HEK293 (cell line): ENCODE measurements at regions not wholly inside any gene's neighbourhood (a gene's known extent, or its start where the extent isn't known, plus 50 kb on each side); places are given as distances from the start of the nearest gene placed in this dataset.

Source experiments
- CTCF ChIA-PET: fragments of 350-600 bp; formaldehyde crosslinking; extraction: SDS; loops from one replicate; lab custom pipeline; 2021; ENCODE audit warnings: antibody characterized with exemption; lab: Yijun Ruan, JAX
- POLR2A ChIA-PET: fragments of 300-600 bp; formaldehyde crosslinking; extraction: SDS; loops from one replicate; lab custom pipeline; 2020; ENCODE audit warnings: antibody characterized with exemption, inconsistent platforms; lab: Yijun Ruan, JAX
- H3K27ac ChIP-seq: fragments of 200-500 bp; sonication (Bioruptor generic); 2 replicates; pipeline ENCODE4 v1.5.1; 2014; ENCODE audit warnings: low read depth, low read length, control low read depth, inconsistent platforms; ENCODE audit errors: extremely low read depth
- H3K36me3 ChIP-seq, 2 experiments: fragments of 200-500 bp in 1 of 2; sonication (Bioruptor generic) in 1 of 2; 1 replicate in 1 of 2; 2 replicates in 1 of 2; pipeline ENCODE4 v1.5.1; 2014 to 2017; ENCODE audit warnings: inconsistent platforms in 2 of 2, low read length in 2 of 2; ENCODE audit not compliant: control insufficient read depth in 2 of 2, insufficient read depth in 1 of 2
- H3K4me1 ChIP-seq: fragments of 200-500 bp; sonication (Bioruptor generic); 2 replicates; pipeline ENCODE4 v1.5.1; 2014; ENCODE audit warnings: mild to moderate bottlenecking, low read length, inconsistent platforms; ENCODE audit not compliant: control insufficient read depth, insufficient read depth
- H3K4me3 ChIP-seq: 2 replicates; pipeline ENCODE4 v1.5.1; 2011; ENCODE audit warnings: low read depth, mild to moderate bottlenecking, control low read depth, low read length, moderate library complexity
- H3K9me3 ChIP-seq: fragments of 200-500 bp; sonication (Bioruptor generic); 2 replicates; pipeline ENCODE4 v1.5.1; 2014; ENCODE audit warnings: low read depth, low read length, inconsistent platforms; ENCODE audit not compliant: control insufficient read depth, insufficient read depth
- BCL6B ChIP-seq: fragments of 450-650 bp; formaldehyde crosslinking; IDR thresholded peaks from 2 replicates; pipeline ENCODE4 v1.5.1; 2017; ENCODE audit warnings: missing biosample characterization, missing genetic modification characterization
- GFI1B ChIP-seq: fragments of 450-650 bp; formaldehyde crosslinking; IDR thresholded peaks from 2 replicates; pipeline ENCODE4 v1.5.1; 2016; ENCODE audit warnings: missing biosample characterization, missing genetic modification characterization
- GLIS1 ChIP-seq: fragments of 450-650 bp; formaldehyde crosslinking; IDR thresholded peaks from 2 replicates; pipeline ENCODE4 v1.5.1; 2016; ENCODE audit warnings: missing biosample characterization, missing genetic modification characterization
- INSM2 ChIP-seq: fragments of 450-650 bp; formaldehyde crosslinking; IDR thresholded peaks from 2 replicates; pipeline ENCODE4 v1.5.1; 2016; ENCODE audit warnings: missing biosample characterization, missing genetic modification characterization
- KLF9 ChIP-seq: fragments of 450-650 bp; formaldehyde crosslinking; IDR thresholded peaks from 2 replicates; pipeline ENCODE4 v1.5.1; 2016; ENCODE audit warnings: missing biosample characterization, missing genetic modification characterization, low read depth
- MYNN ChIP-seq: fragments of 450-650 bp; formaldehyde crosslinking; IDR thresholded peaks from 2 replicates; pipeline ENCODE4 v1.5.1; 2016; ENCODE audit warnings: missing biosample characterization, missing genetic modification characterization, borderline replicate concordance
- OSR2 ChIP-seq: fragments of 450-650 bp; formaldehyde crosslinking; IDR thresholded peaks from 2 replicates; pipeline ENCODE4 v1.5.1; 2016; ENCODE audit warnings: missing biosample characterization, missing genetic modification characterization
- OVOL3 ChIP-seq: fragments of 450-650 bp; formaldehyde crosslinking; IDR thresholded peaks from 2 replicates; pipeline ENCODE4 v1.5.1; 2016; ENCODE audit warnings: missing biosample characterization, missing genetic modification characterization
- SCRT2 ChIP-seq: fragments of 450-650 bp; formaldehyde crosslinking; IDR thresholded peaks from 2 replicates; pipeline ENCODE4 v1.5.1; 2016; ENCODE audit warnings: missing biosample characterization, missing genetic modification characterization
- WT1 ChIP-seq: fragments of 450-650 bp; formaldehyde crosslinking; IDR thresholded peaks from 2 replicates; pipeline ENCODE4 v1.5.1; 2016; ENCODE audit warnings: missing biosample characterization, missing genetic modification characterization
- ZBTB17 ChIP-seq: fragments of 450-650 bp; formaldehyde crosslinking; IDR thresholded peaks from 2 replicates; pipeline ENCODE4 v1.5.1; 2016; ENCODE audit warnings: missing biosample characterization, missing genetic modification characterization
- ZBTB20 ChIP-seq: fragments of 450-650 bp; formaldehyde crosslinking; IDR thresholded peaks from 2 replicates; pipeline ENCODE4 v1.5.1; 2016; ENCODE audit warnings: missing biosample characterization, missing genetic modification characterization
- ZBTB48 ChIP-seq: fragments of 450-650 bp; formaldehyde crosslinking; IDR thresholded peaks from 2 replicates; pipeline ENCODE4 v1.5.1; 2016; ENCODE audit warnings: missing biosample characterization, missing genetic modification characterization
- ZNF138 ChIP-seq: fragments of 450-650 bp; formaldehyde crosslinking; IDR thresholded peaks from 2 replicates; pipeline ENCODE4 v1.5.1; 2016; ENCODE audit warnings: missing biosample characterization, missing genetic modification characterization, borderline replicate concordance
- ZNF19 ChIP-seq: fragments of 450-650 bp; formaldehyde crosslinking; IDR thresholded peaks from 2 replicates; pipeline ENCODE4; 2016; ENCODE audit warnings: missing biosample characterization, missing genetic modification characterization, low read depth
- ZNF202 ChIP-seq: fragments of 450-650 bp; formaldehyde crosslinking; IDR thresholded peaks from 2 replicates; pipeline ENCODE4 v1.5.1; 2016; ENCODE audit warnings: missing biosample characterization, missing genetic modification characterization, borderline replicate concordance
- ZNF211 ChIP-seq: fragments of 450-650 bp; formaldehyde crosslinking; IDR thresholded peaks from 2 replicates; pipeline ENCODE4 v1.5.1; 2016; ENCODE audit warnings: low read depth, missing biosample characterization, missing genetic modification characterization
- ZNF214 ChIP-seq: fragments of 450-650 bp; formaldehyde crosslinking; IDR thresholded peaks from 2 replicates; pipeline ENCODE4 v1.5.1; 2017; ENCODE audit warnings: missing biosample characterization, mild to moderate bottlenecking, missing genetic modification characterization, borderline replicate concordance
- ZNF26 ChIP-seq: fragments of 450-650 bp; formaldehyde crosslinking; IDR thresholded peaks from 2 replicates; pipeline ENCODE4 v1.5.1; 2016; ENCODE audit warnings: missing biosample characterization, missing genetic modification characterization
- ZNF530 ChIP-seq: fragments of 450-650 bp; formaldehyde crosslinking; IDR thresholded peaks from 2 replicates; pipeline ENCODE4 v1.5.1; 2016; ENCODE audit warnings: low read depth, missing biosample characterization, missing genetic modification characterization
- ZNF555 ChIP-seq: fragments of 450-650 bp; formaldehyde crosslinking; conservative IDR thresholded peaks from 2 replicates; pipeline ENCODE4 v1.5.1; 2017; ENCODE audit warnings: missing biosample characterization, mild to moderate bottlenecking, missing genetic modification characterization, inconsistent platforms
- ZNF571 ChIP-seq: fragments of 450-650 bp; formaldehyde crosslinking; IDR thresholded peaks from 2 replicates; pipeline ENCODE4 v1.5.0; 2017; ENCODE audit warnings: missing biosample characterization, missing genetic modification characterization
- ZNF654 ChIP-seq: fragments of 450-650 bp; formaldehyde crosslinking; IDR thresholded peaks from 2 replicates; pipeline ENCODE4 v1.5.1; 2016; ENCODE audit warnings: low read depth, missing biosample characterization, missing genetic modification characterization
- ZNF660 ChIP-seq: fragments of 450-650 bp; IDR thresholded peaks from 2 replicates; pipeline ENCODE4 v1.5.1; 2018; ENCODE audit warnings: missing biosample characterization, mild to moderate bottlenecking, missing genetic modification characterization
- ZNF670 ChIP-seq: fragments of 450-650 bp; formaldehyde crosslinking; IDR thresholded peaks from 2 replicates; pipeline ENCODE4 v1.5.1; 2016; ENCODE audit warnings: missing biosample characterization, missing genetic modification characterization, low read depth
- ZNF701 ChIP-seq: fragments of 450-650 bp; formaldehyde crosslinking; IDR thresholded peaks from 2 replicates; pipeline ENCODE4 v1.5.1; 2016; ENCODE audit warnings: missing biosample characterization, missing genetic modification characterization
- ZNF777 ChIP-seq: fragments of 450-650 bp; formaldehyde crosslinking; IDR thresholded peaks from 2 replicates; pipeline ENCODE4 v1.5.1; 2017; ENCODE audit warnings: missing biosample characterization, missing genetic modification characterization, borderline replicate concordance
- ZNF791 ChIP-seq: fragments of 450-650 bp; formaldehyde crosslinking; IDR thresholded peaks from 2 replicates; pipeline ENCODE4 v1.5.1; 2016; ENCODE audit warnings: missing biosample characterization, missing genetic modification characterization
- TF ChIP-seq, protein P1 (sequence below): fragments of 450-650 bp; formaldehyde crosslinking; IDR thresholded peaks from 2 replicates; pipeline ENCODE4 v1.5.1; 2016; ENCODE audit warnings: missing biosample characterization, missing genetic modification characterization

DNA sequence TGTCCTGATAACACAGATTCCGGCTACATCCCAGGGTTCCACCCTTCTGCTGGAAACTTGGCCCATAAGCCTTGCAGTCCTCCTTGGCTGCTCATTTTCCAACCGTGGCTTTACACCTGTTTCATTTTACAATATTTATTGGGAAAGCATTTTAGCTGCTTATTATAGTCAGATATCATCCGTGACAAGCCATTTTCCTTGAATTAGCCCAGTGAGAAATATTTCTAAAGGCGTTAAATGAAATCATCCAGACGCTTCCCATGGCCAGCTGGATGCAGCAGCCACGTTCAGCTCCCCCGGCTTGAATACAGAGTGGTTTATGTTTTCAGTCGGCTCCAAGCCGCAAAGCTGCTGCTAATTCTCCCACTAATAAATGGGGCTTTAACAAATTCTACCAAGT is 245.0 kb upstream of the PELI2 start:
- H3K9me3 ChIP-seq = no peaks in the 10 kb centered on the region
- ChIA-PET CTCF (no interaction called here), POLR2A (no interaction called here)
- no peak overlapping the region for H3K4me3 ChIP-seq
- no peaks in the 10 kb centered on the region for H3K4me1 ChIP-seq
- no peak for TF ChIP-seq GFI1B (tag by site-specific recombination)
- TF ChIP-seq ZNF670 (tag by site-specific recombination) = no peak
- no peak for TF ChIP-seq ZNF138 (tag by site-specific recombination)
- no peak for TF ChIP-seq ZNF555
- TF ChIP-seq OVOL3 (tag by site-specific recombination) = no peak
- TF ChIP-seq ZNF701 (tag by site-specific recombination) = no peak
- TF ChIP-seq ZNF214 = no peak
- no peak for TF ChIP-seq ZNF26 (tag by site-specific recombination)
- no peak for TF ChIP-seq ZBTB20 (tag by site-specific recombination)
- no peak for TF ChIP-seq SCRT2 (tag by site-specific recombination)
- no peak for TF ChIP-seq ZNF777
- TF ChIP-seq, all 188 proteins: peak for 0
- no peak overlapping the region for H3K27ac ChIP-seq
- H3K36me3 ChIP-seq = no peaks in the 10 kb centered on the region

DNA sequence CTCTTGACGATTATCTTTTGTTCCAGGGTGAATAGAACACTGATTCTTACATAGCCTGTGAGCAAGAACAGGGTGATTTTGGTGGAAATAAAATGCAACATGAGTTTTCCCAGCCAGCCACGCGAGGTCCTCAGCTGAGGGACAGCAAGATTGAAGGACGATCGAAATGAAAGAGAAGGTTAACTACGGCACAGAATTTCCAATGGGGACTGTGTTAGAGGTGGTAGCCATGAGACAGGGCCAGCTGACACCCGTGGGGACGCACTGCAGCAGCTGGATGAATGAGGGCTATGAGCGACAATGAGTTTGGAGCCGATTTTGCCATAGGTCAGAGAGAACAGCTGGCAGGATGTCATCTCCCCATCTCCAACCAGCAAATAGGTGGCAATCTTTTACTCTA is 243.4 kb upstream of the PELI2 start:
- POLR2A ChIA-PET = no interaction called here
- TF ChIP-seq ZNF654 (tag by site-specific recombination) (no peak), KLF9 (tag by site-specific recombination) (no peak), ZNF211 (tag by site-specific recombination) (no peak), ZBTB48 (tag by site-specific recombination) (no peak)

GRCh38 chr14:55877942-55878341 is 240.3 kb upstream of the PELI2 start:
- CTCF ChIA-PET = no interaction called here
- Histone ChIP-seq H3K4me3 (no peak overlapping the region), H3K9me3 (no peaks in the 10 kb centered on the region), H3K4me1 (no peaks in the 10 kb centered on the region), H3K27ac (no peak overlapping the region), H3K36me3 (no peaks in the 10 kb centered on the region)
- POLR2A ChIA-PET = no interaction called here
- TF ChIP-seq INSM2 (tag by site-specific recombination) (no peak), GLIS1 (tag by site-specific recombination) (no peak), OSR2 (tag by site-specific recombination) (no peak), ZNF19 (no peak), ZBTB17 (tag by site-specific recombination) (no peak), ZNF791 (tag by site-specific recombination) (no peak), ZNF202 (tag by site-specific recombination) (no peak), ZNF571 (tag by site-specific recombination) (no peak), WT1 (tag by site-specific recombination) (no peak), BCL6B (no peak), ZNF660 (tag by site-specific recombination) (no peak), ZNF530 (tag by site-specific recombination) (no peak), MYNN (tag by site-specific recombination) (no peak)
- TF ChIP-seq, protein P1, sequence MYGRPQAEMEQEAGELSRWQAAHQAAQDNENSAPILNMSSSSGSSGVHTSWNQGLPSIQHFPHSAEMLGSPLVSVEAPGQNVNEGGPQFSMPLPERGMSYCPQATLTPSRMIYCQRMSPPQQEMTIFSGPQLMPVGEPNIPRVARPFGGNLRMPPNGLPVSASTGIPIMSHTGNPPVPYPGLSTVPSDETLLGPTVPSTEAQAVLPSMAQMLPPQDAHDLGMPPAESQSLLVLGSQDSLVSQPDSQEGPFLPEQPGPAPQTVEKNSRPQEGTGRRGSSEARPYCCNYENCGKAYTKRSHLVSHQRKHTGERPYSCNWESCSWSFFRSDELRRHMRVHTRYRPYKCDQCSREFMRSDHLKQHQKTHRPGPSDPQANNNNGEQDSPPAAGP (tag by site-specific recombination) = no peak

More for the DNA sequence above, 243.4 kb upstream of the PELI2 start:
- Histone ChIP-seq H3K27ac (no peak overlapping the region), H3K4me3 (no peak overlapping the region), H3K4me1 (no peaks in the 10 kb centered on the region), H3K36me3 (no peaks in the 10 kb centered on the region), H3K9me3 (no peaks in the 10 kb centered on the region)
- CTCF ChIA-PET = no interaction called here
